ENCODE measurements at regions not wholly inside any gene's neighbourhood (a gene's known extent, or its start where the extent isn't known, plus 50 kb on each side); places are given as distances from the start of the nearest gene placed in this dataset.

GRCh38 chr2:65999796-66000195 is 435.1 kb upstream of the MEIS1 start:
- no peak for DNase-seq
- no peaks in the 10 kb centered on the region for H3K4me1 ChIP-seq

DNA sequence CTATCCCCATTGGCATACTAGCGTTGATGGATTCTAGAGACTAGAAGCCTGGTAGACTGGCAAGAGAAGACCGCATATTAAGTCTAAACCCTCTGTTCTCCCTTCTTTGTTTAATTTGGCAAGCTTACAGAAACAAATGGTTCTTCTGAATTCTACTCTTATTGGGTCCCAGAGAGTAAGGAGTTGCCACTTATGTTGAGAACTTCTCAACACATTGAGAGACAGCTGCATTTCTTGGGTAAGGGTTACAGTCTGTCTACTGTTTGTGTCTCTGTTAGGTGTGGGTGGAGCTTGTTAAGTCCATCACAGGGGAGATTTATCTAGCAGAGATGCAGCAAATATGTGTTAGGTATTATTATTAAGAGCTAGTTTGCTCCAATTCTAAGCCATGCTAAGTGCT is 435.8 kb upstream of the MEIS1 start:
- intact Hi-C loops (cut with DNase I; ENCODE audit: low total_unique reads) = no loop called here
- Histone ChIP-seq H3K4me1 (no peaks in the 10 kb centered on the region), H3K9me3 (no peaks in the 10 kb centered on the region), H3K27me3 (no peaks in the 10 kb centered on the region), H3K4me3 (no peak overlapping the region), H3K27ac (no peak overlapping the region), H3K36me3 (no peaks in the 10 kb centered on the region)
- TF ChIP-seq POLR2A (IDR thresholded peaks at IDR 0.05) = no peak
- TF ChIP-seq, protein P1, sequence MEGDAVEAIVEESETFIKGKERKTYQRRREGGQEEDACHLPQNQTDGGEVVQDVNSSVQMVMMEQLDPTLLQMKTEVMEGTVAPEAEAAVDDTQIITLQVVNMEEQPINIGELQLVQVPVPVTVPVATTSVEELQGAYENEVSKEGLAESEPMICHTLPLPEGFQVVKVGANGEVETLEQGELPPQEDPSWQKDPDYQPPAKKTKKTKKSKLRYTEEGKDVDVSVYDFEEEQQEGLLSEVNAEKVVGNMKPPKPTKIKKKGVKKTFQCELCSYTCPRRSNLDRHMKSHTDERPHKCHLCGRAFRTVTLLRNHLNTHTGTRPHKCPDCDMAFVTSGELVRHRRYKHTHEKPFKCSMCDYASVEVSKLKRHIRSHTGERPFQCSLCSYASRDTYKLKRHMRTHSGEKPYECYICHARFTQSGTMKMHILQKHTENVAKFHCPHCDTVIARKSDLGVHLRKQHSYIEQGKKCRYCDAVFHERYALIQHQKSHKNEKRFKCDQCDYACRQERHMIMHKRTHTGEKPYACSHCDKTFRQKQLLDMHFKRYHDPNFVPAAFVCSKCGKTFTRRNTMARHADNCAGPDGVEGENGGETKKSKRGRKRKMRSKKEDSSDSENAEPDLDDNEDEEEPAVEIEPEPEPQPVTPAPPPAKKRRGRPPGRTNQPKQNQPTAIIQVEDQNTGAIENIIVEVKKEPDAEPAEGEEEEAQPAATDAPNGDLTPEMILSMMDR (IDR thresholded peaks at IDR 0.05) = no peak
- no peak for DNase-seq

More at GRCh38 chr2:65999796-66000195, 435.1 kb upstream of the MEIS1 start:
- no peaks in the 10 kb centered on the region for H3K27me3 ChIP-seq
- no peaks in the 10 kb centered on the region for H3K9me3 ChIP-seq
- TF ChIP-seq, protein P1 (IDR thresholded peaks at IDR 0.05) = no peak
- TF ChIP-seq POLR2A (IDR thresholded peaks at IDR 0.05) = no peak
- H3K27ac ChIP-seq = no peak overlapping the region
- no peaks in the 10 kb centered on the region for H3K36me3 ChIP-seq
- intact Hi-C loops (cut with DNase I; ENCODE audit: low total_unique reads) = no loop called here
- no peak overlapping the region for H3K4me3 ChIP-seq

- Histone ChIP-seq H3K9me3 (no peaks in the 10 kb centered on the region), H3K27ac (no peak overlapping the region), H3K4me1 (no peaks in the 10 kb centered on the region), H3K36me3 (no peaks in the 10 kb centered on the region), H3K4me3 (no peak overlapping the region), H3K27me3 (no peaks in the 10 kb centered on the region)
- DNase-seq = no peak
- no peak for TF ChIP-seq POLR2A (IDR thresholded peaks at IDR 0.05)
- TF ChIP-seq, protein P1 (IDR thresholded peaks at IDR 0.05) = no peak
- intact Hi-C loops (cut with DNase I; ENCODE audit: low total_unique reads) = no loop called here
Measured at GRCh38 chr2:65997961-65998360, 437.0 kb upstream of the MEIS1 start.

- TF ChIP-seq POLR2A (IDR thresholded peaks at IDR 0.05) = no peak
- TF ChIP-seq, protein P1 (IDR thresholded peaks at IDR 0.05) = no peak
- H3K27ac ChIP-seq = peak overlapping the region; percentile 68 to 77
- H3K9me3 ChIP-seq = no peaks in the 10 kb centered on the region
- no peaks in the 10 kb centered on the region for H3K36me3 ChIP-seq
- H3K27me3 ChIP-seq = no peaks in the 10 kb centered on the region
- no peaks in the 10 kb centered on the region for H3K4me1 ChIP-seq
- intact Hi-C loops (cut with DNase I; ENCODE audit: low total_unique reads) = no loop called here
- H3K4me3 ChIP-seq = no peak overlapping the region
- DNase-seq = peak in 1 of 2 donors; percentile 15
Measured at GRCh38 chr2:65992198-65992554, 442.7 kb upstream of the MEIS1 start.

DNA sequence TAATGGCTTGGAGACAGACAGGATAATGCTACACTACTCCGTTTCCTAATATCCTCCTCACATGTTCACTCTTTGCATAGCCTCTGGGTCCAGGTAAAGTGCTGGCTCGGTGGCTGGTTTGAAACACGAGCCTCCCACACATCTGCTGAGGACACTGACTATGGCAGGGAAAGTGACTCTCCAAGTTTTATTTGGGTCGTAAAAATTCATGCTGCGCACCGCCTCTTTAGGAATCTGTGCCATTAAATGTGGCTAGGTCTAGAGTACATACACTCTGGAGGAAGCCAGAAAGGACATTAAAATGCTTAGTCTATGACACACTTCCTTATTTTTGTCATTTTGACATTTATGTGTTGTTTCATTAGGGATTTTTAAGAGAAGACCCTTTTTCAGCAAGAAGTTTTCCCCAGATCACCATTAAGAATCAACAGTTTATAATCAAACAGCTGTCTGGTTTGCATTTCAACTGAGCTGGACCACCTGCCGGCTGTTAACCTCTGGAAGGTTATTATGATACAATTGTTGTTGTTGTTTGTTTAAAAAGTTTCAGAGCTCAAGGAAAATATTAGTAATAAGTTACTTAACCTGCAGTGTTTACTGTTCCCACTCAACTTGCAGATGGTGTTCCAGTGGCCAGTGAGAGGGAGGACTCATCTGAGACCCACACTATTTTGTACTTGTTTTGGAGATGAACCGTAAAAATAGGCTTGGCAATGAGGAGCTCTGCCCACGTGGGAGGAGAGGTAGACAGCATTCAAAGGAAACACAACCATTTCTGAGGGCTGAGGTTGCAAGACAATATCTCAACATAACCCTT is 443.3 kb upstream of the MEIS1 start:
- H3K9me3 ChIP-seq = no peaks in the 10 kb centered on the region
- H3K36me3 ChIP-seq = no peaks in the 10 kb centered on the region
- no peaks in the 10 kb centered on the region for H3K4me1 ChIP-seq
- intact Hi-C loops (cut with DNase I; ENCODE audit: low total_unique reads) = no loop called here
- H3K4me3 ChIP-seq = no peak overlapping the region
- H3K27me3 ChIP-seq = no peaks in the 10 kb centered on the region
- peak overlapping the region; percentile 68 to 77 for H3K27ac ChIP-seq
- no peak for TF ChIP-seq POLR2A (IDR thresholded peaks at IDR 0.05)
- TF ChIP-seq, protein P1 (IDR thresholded peaks at IDR 0.05) = no peak
- peak; percentile 25 to 84 for DNase-seq
